ENCODE measurements at regions not wholly inside any gene's neighbourhood (a gene's known extent, or its start where the extent isn't known, plus 50 kb on each side); places are given as distances from the start of the nearest gene placed in this dataset.

DNA sequence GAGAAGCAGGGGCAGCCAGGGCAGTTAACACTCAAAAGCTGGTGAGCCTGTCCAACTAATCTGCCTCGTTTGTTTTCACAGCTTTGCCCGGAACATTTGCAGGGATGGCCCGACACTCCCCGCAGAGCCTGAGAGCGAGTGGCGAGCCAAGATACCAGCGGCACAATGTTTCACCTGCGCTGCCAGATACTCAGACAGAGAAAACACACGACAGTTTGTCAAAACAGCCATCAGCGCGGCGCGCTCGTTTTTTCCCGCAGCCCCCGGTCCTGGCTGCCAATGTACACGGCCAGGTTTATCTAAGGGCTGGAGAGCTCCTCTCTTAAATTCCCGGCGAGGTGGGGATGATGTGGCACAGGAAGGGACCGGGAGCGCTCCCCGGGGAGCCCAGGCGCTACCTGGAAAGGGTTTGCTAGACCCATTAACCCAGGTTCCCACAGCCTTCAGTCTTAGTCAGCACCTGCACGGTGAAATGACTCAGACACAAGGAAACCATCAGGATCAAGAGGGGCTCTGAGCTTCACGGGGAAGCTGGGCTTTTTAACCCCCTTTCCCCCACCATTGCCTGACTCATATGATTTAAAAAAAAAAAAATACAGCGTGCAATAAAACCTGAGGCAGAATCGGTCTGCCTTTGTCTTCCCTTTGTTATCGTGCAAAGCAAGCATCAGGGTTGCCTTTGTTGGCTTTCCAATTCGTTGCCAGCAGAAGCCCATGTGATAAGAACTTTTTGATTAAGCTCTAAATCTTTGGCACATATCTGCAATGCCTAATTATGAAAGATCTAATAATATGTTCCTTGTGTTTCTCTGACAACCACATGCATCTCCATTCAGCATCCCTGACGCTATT is 186.2 kb downstream of the EFNB2 start:
- no peak for DNase-seq

GRCh38 chr13:106348075-106348840 is 187.2 kb downstream of the EFNB2 start:
- DNase-seq: no peak

- no peak for DNase-seq
Measured at GRCh38 chr13:106344342-106344741, 191.1 kb downstream of the EFNB2 start.

DNA sequence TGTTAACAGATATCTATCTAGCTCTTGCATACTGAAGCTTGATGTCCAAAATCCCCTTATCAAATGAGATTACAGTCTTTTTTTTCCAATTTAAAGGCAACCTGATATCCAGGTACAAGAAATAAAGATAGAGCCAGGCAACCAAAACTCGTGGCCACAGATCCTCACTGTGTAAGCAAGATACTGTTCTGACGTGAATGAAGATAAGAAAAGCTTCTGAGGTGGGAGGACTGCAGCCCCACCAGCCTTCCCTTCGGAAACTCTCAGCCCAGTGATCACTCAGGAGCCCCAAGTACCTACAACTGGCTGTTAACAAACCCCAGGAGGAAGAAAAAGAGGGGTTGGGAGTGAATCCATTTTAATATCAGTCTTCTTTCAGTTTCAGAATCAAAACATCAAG is 191.6 kb downstream of the EFNB2 start:
- DNase-seq: no peak

- DNase-seq: no peak
Measured at GRCh38 chr13:106340249-106340648, 195.2 kb downstream of the EFNB2 start.

DNA sequence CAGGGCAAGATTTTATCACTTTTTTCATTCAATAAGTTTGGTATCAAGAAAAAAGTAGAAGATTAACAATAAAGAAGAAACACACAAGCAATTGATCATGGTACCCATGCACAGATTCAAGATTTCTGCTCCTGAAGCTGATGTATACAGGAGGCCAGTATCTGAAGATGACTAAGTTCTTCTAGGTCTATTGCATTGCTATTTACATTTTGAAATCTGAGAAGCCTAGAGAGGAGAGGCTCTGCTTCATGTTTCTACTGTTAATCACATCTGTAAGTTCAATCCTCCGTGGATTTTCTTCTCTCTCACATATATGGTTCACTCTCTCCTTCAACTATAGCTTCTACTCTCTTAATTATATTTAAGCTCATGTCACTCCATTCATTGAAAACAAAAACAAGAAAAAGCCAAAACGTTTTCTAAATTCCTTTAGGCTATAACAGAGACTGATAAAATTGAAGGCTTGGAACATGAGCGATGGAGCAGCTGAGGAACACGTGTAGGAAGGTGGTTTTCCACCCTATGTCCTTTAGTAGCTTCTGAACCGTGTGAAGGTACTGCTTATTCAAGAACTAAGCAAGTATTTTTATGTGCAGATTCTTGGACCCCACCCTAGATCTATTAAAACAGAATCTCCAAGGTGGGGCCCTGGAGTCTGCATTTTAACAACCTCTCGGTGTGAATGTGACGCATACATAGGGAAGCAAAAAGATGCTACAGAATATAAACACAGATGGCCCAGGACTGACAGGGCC is 198.2 kb downstream of the EFNB2 start:
- DNase-seq: no peak

- no peak for DNase-seq
Measured at GRCh38 chr13:106336668-106337067, 198.8 kb downstream of the EFNB2 start.

- DNase-seq: no peak
Measured at GRCh38 chr13:106332621-106333020, 202.8 kb downstream of the EFNB2 start.

DNA sequence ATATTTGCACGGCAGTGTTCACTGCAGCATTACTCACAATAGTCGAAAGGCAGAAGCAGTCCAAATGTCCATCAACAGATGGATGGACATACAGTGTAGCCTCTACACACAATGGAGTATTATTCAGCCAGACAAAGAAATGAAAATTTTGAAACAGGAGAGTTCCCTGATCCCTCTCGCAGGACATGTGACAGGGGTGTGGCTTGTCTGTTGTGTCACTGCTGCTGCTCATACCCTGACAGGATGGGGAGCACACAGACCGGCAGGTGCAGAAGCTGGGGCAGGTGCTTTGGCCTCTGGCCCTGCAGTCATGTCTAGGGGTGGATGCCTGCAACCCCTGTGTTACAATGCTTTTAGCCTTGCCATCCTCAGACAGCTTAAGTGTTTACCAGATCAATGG is 204.3 kb downstream of the EFNB2 start:
- DNase-seq: no peak

- no peak for DNase-seq
Measured at GRCh38 chr13:106329941-106330340, 205.5 kb downstream of the EFNB2 start.

- no peak for DNase-seq
Measured at GRCh38 chr13:106326751-106327150, 208.7 kb downstream of the EFNB2 start.

DNA sequence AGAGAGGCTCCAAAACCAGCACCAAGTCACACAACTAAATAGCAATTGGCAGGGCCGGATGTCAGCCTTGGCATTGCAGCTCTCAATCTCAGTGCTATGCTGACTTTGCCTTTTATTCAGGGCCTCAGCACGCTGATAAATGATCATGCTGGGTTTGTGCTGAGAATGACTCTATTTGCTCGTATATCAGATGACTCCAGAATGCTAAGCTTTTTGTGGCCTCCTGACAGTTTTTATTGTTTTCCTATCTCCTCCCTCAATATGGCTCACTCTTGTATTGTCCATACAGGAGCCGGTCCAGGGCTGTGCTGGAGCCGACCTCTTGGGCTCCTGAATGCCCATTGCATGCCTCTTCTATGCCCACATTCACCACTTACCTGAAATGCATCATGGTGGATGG is 211.0 kb downstream of the EFNB2 start:
- DNase-seq: no peak

GRCh38 chr13:106322628-106323027 is 212.8 kb downstream of the EFNB2 start:
- no peak for DNase-seq

DNA sequence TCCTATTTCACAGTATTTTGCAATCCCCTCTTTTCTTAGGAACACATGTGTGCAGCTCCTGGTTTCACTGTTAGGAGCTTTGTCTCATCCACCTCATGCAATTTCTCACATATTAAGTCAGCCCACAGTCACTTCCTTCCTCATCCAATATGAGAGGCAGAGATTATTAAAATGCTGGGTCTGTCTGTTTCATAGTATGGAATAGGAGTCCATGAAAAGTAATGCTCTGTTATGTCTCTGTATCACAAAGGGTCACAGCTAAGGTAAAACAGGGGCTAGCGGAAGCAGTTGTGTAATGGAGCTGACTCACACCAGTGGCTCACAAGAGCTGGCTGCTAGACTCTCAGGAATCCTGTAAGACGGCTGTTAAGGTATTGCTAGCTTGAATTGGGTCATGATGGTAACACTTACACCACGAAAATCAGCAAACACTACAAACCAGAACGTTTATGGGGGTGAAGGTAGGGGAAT is 216.5 kb downstream of the EFNB2 start:
- DNase-seq: no peak

GRCh38 chr13:106314417-106314816 is 221.0 kb downstream of the EFNB2 start:
- DNase-seq: no peak

DNA sequence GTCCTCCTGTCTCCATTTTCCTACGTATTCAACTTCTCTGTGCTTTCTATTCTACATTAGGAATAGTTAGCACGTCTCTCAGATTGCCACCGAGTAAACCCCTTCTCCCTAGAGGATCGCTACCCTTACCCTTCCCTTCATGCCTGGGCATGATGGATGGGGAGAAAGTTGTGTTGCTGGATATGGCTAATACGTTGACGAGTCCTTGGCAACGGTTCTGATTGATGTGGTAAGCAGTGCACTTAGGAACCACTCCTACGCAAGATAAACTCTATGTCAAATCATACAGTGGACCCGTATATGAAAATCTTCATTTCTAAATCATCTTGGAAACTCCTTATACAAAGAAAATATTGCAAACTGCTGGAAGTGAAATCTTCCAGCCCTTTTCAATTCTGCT is 224.5 kb downstream of the EFNB2 start:
- DNase-seq: no peak

DNA sequence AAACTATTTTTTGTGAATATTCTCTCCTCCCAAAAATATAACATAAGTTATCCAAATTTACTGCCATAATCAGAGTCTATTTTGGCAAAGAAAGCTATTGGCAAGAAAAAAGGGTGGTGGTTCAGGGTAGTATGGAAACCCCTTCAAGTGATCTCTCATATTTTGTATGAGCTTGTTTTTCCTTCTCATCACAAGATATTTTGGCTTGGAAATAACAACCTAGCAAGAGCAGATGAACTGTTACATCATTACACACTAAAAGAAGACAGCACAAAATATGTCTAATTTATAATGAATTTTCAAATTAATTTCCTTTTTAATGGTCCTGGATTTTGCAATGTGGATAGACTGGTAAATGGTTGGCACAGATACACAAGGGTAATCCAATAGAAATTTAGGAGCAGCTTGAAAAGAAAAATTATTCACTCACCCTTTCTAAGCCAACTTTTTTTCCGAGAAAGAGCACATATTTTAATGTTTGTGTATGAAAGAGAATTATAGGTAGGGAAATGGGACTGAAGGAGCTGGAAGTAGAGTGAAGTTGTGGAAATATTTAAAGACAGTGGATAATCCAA is 225.1 kb downstream of the EFNB2 start:
- no peak for DNase-seq

DNA sequence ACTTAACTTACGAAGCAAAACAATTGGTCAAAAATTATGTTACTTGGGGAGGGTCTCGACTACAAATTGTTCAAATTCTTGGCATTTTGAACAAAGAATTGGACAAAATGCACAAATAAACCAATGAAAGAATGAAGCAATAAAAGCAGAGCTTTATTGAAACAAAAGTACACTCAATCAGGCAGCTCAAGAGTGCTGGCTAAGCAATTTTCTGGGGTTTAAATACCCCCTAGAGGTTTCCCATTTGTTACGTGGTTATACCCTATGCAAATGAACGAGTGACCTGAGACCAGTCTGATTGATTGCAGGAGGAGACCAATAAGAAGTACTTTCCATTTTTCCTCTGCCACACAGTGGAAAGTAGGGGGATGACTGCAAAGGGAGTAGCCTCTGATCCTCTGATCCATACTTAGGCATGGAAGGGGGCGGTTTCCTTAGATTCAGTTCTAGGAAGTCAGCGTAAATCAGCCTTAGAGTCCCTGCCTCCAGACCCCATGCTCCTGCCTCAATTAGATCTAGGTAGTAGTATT is 228.6 kb downstream of the EFNB2 start:
- no peak for DNase-seq

- no peak for DNase-seq
Measured at GRCh38 chr13:106302843-106303242, 232.6 kb downstream of the EFNB2 start.

DNA sequence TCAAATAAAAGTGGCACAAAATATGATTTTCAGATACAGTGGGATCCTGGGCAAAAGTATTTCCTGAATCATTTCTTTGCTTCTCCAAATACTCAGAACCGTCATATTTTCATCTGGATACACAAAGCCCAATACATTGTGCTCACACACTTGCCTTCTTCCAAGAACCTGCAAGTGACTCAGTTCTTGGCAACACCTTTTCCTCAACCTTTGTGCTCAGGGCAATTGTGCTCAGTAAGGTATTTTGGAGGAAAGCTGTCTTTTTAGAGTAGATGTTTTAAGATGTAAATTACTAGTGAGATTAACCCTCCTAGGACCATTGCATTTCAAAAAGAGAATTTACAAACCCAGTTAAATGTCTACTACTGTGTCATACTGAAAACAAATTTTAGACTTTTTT is 233.5 kb downstream of the EFNB2 start:
- DNase-seq: no peak

DNA sequence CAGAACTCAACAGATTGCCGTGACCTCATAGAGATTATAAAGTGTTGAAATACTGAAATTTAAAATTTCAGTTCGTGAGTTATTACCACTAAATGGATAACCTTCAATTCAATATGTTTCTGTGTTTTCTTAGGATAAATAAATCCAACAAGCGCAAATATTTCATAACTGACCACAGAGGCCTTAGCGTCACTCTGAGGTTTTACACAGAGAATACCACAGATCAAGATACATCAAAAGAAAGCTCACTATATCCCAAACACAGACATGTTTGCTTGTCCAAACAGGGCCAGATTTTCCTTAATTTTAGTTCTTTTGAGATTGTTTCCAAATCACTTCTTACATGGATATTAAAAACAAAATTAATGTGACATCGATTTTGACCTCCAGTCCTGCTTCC is 235.8 kb downstream of the EFNB2 start:
- DNase-seq: no peak

DNA sequence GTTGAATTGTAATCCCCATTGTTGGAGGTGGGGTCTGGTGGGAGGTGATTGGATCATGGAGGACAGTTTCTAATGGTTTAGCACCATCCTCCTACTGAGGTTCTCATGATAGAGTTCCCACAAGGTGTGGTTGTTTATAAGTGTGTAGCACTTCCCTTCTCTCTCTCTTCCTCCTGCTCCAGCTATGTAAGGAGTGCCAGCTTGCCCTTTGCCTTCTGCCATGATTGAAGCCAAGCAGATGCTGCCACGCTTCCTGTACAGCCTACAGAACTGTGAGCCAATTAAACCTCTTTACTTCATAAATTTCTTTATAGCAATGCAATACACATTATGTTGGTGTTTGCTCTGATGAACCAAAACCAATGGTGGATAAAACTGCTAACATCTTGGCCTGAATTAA is 238.2 kb downstream of the EFNB2 start:
- DNase-seq: no peak

DNA sequence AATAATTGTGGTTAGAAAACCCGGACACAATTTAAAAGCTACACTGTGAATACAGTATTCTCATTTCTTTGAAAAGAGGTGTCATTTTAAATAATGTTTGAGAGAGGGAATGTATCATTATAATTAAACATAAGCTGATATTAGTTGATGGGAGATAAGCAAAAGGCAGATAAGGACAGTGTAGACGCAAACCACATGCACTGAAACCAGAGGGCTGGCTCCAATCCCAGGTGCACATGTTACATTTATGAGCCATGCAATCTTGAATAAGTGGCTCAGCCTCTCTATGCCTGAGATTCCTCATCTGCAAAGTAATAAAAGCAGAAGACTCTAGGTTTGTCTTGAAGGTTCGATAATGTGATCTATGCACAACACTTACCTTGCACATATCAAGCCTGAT is 238.7 kb downstream of the EFNB2 start:
- no peak for DNase-seq
